Activated CD4-positive, alpha-beta T cell treated with anti-CD3 and anti-CD28 coated beads for 36 hours (primary cell): ENCODE measurements at regions not wholly inside any gene's neighbourhood (a gene's known extent, or its start where the extent isn't known, plus 50 kb on each side); places are given as distances from the start of the nearest gene placed in this dataset.

Source experiments
- ATAC-seq: fragments of 200-7000 bp; cut with Tn5 transposase; one replicate; pipeline ENCODE4 v1.10.0; 2021; ENCODE audit warnings: mild to moderate bottlenecking, moderate library complexity
- CTCF ChIA-PET: fragments of 350-600 bp; sonication (Branson Sonifier 250); formaldehyde crosslinking; loops from one replicate; lab custom pipeline; 2021; ENCODE audit warnings: antibody characterized with exemption; lab: Charles Lee
- POLR2A ChIA-PET: fragments of 350-600 bp; sonication (Branson Sonifier 250); formaldehyde crosslinking; loops from one replicate; lab custom pipeline; 2021; ENCODE audit warnings: antibody characterized with exemption, inconsistent platforms; lab: Charles Lee
- DNase-seq: peaks from one replicate; pipeline ENCODE4 v3.0.0-alpha.2; 2020
- H3K27ac Mint-ChIP-seq: one replicate; pipeline ENCODE4 v1.8.0; 2021; ENCODE audit warnings: mixed read lengths
- H3K27me3 Mint-ChIP-seq: one replicate; pipeline ENCODE4 v1.8.0; 2021; ENCODE audit warnings: mixed read lengths
- H3K36me3 Mint-ChIP-seq: one replicate; pipeline ENCODE4 v1.8.0; 2021; ENCODE audit warnings: low read depth, mixed read lengths
- H3K4me1 Mint-ChIP-seq: one replicate; pipeline ENCODE4 v1.8.0; 2021; ENCODE audit warnings: mixed read lengths
- H3K4me3 Mint-ChIP-seq: one replicate; pipeline ENCODE4 v1.8.0; 2021; ENCODE audit warnings: mild to moderate bottlenecking, moderate library complexity, mixed read lengths
- H3K9me3 Mint-ChIP-seq: one replicate; pipeline ENCODE4 v1.8.0; 2021; ENCODE audit warnings: low read depth, mixed read lengths
- intact Hi-C, 2 experiments: fragments of 100-400 bp; cut with DNase I in 1 of 2; cut with micrococcal nuclease in 1 of 2; formaldehyde crosslinking; loops; one replicate each; pipeline versions ENCODE4 v1.14.2 to v1.15.1; 2022 to 2024; cut with DNase I, micrococcal nuclease

GRCh38 chr20:24165301-24166122 lies 176.9 kb upstream of the GGTLC1 start:
- Mint-ChIP-seq H3K27me3 (no peaks in the 10 kb centered on the region), H3K4me3 (no peak overlapping the region), H3K9me3 (no peaks in the 10 kb centered on the region), H3K27ac (no peak overlapping the region), H3K36me3 (no peaks in the 10 kb centered on the region), H3K4me1 (no peaks in the 10 kb centered on the region)
- DNase-seq (no peak), ATAC-seq (no peak)
- ChIA-PET POLR2A (no interaction called here), CTCF (interaction anchor here (1.0 to 1.3 kb wide), 2 partner anchors 17 to 228 kb away, joined by 3 to 4 read pairs; no protein-coding TSS in a partner anchor)
- intact Hi-C loops, result loop anchor here in 1 of 2 experiments (2.0 kb wide), 1 partner anchor 229 kb away; no protein-coding TSS in a partner anchor

- Mint-ChIP-seq H3K9me3 (no peaks in the 10 kb centered on the region), H3K36me3 (no peaks in the 10 kb centered on the region), H3K4me1 (no peaks in the 10 kb centered on the region), H3K27ac (no peak overlapping the region), H3K4me3 (no peak overlapping the region), H3K27me3 (no peaks in the 10 kb centered on the region)
- ATAC-seq, result no peak
- peak; percentile 57 for DNase-seq
- ChIA-PET CTCF (interaction anchor here (1.0 to 1.3 kb wide), 2 partner anchors 18 to 227 kb away, joined by 3 to 4 read pairs; no protein-coding TSS in a partner anchor), POLR2A (no interaction called here)
- intact Hi-C loops, result loop anchor here (1.0 to 5.0 kb wide), 5 partner anchors 62 to 277 kb away; no protein-coding TSS in a partner anchor
Observed at GRCh38 chr20:24164360-24164759, 175.8 kb upstream of the GGTLC1 start.

GRCh38 chr20:24163506-24163905 lies 174.9 kb upstream of the GGTLC1 start:
- POLR2A ChIA-PET, result no interaction called here
- H3K4me3 Mint-ChIP-seq, result no peak overlapping the region
- H3K36me3 Mint-ChIP-seq, result no peaks in the 10 kb centered on the region
- no peak overlapping the region for H3K27ac Mint-ChIP-seq
- CTCF ChIA-PET, result interaction anchor here (1.8 kb wide), 1 partner anchor 8 kb away, joined by 6 read pairs; no protein-coding TSS in a partner anchor
- ATAC-seq (no peak), DNase-seq (no peak)
- H3K9me3 Mint-ChIP-seq, result no peaks in the 10 kb centered on the region
- H3K4me1 Mint-ChIP-seq, result no peaks in the 10 kb centered on the region
- no peaks in the 10 kb centered on the region for H3K27me3 Mint-ChIP-seq
- intact Hi-C loops, result loop anchor here in 1 of 2 experiments (5.0 kb wide), 2 partner anchors 161 to 276 kb away; no protein-coding TSS in a partner anchor

GRCh38 chr20:24160563-24161281 lies 172.1 kb upstream of the GGTLC1 start:
- Mint-ChIP-seq H3K27ac (no peak overlapping the region), H3K9me3 (no peaks in the 10 kb centered on the region), H3K4me3 (no peak overlapping the region), H3K4me1 (no peaks in the 10 kb centered on the region), H3K27me3 (no peaks in the 10 kb centered on the region), H3K36me3 (no peaks in the 10 kb centered on the region)
- ChIA-PET CTCF (interaction anchor here (0.6 to 1.0 kb wide), 2 partner anchors 16 to 44 kb away, joined by 3 to 4 read pairs; no protein-coding TSS in a partner anchor), POLR2A (no interaction called here)
- no peak for ATAC-seq
- intact Hi-C loops, result loop anchor here in 1 of 2 experiments (2.0 to 5.0 kb wide), 3 partner anchors 158 to 758 kb away; no protein-coding TSS in a partner anchor
- peak; percentile 55 for DNase-seq

- Mint-ChIP-seq H3K4me3 (no peak overlapping the region), H3K9me3 (no peaks in the 10 kb centered on the region), H3K36me3 (no peaks in the 10 kb centered on the region), H3K4me1 (no peaks in the 10 kb centered on the region), H3K27me3 (no peaks in the 10 kb centered on the region), H3K27ac (no peak overlapping the region)
- DNase-seq (no peak), ATAC-seq (no peak)
- intact Hi-C loops, result loop anchor here in 1 of 2 experiments (10.0 kb wide), 1 partner anchor 57 kb away; no protein-coding TSS in a partner anchor
- CTCF ChIA-PET, result no interaction called here
- POLR2A ChIA-PET, result no interaction called here
Observed at GRCh38 chr20:24158281-24158680, 169.7 kb upstream of the GGTLC1 start.

- intact Hi-C loops, result loop anchor here in 1 of 2 experiments (10.0 kb wide), 1 partner anchor 58 kb away; no protein-coding TSS in a partner anchor
- H3K4me1 Mint-ChIP-seq, result no peaks in the 10 kb centered on the region
- peaks cover 1% of the 10 kb centered on the region for H3K27me3 Mint-ChIP-seq
- no peaks in the 10 kb centered on the region for H3K9me3 Mint-ChIP-seq
- no peak overlapping the region for H3K4me3 Mint-ChIP-seq
- peak; percentile 44 for ATAC-seq
- H3K27ac Mint-ChIP-seq, result no peak overlapping the region
- CTCF ChIA-PET, result no interaction called here
- no peak for DNase-seq
- H3K36me3 Mint-ChIP-seq, result no peaks in the 10 kb centered on the region
- POLR2A ChIA-PET, result no interaction called here
Observed at GRCh38 chr20:24157213-24157612, 168.6 kb upstream of the GGTLC1 start.

- POLR2A ChIA-PET, result no interaction called here
- intact Hi-C loops, result loop anchor here in 1 of 2 experiments (10.0 kb wide), 1 partner anchor 61 kb away; no protein-coding TSS in a partner anchor
- CTCF ChIA-PET, result interaction anchor here (0.6 kb wide), 2 partner anchors 14 to 39 kb away, joined by 3 to 4 read pairs; no protein-coding TSS in a partner anchor
- H3K27me3 Mint-ChIP-seq, result peaks cover 1% of the 10 kb centered on the region
- no peak overlapping the region for H3K4me3 Mint-ChIP-seq
- H3K27ac Mint-ChIP-seq, result no peak overlapping the region
- H3K36me3 Mint-ChIP-seq, result no peaks in the 10 kb centered on the region
- DNase-seq (no peak), ATAC-seq (no peak)
- H3K4me1 Mint-ChIP-seq, result no peaks in the 10 kb centered on the region
- H3K9me3 Mint-ChIP-seq, result no peaks in the 10 kb centered on the region
Observed at GRCh38 chr20:24153101-24154040, 164.8 kb upstream of the GGTLC1 start.

- Mint-ChIP-seq H3K27me3 (peaks cover 1% of the 10 kb centered on the region), H3K4me1 (no peaks in the 10 kb centered on the region), H3K27ac (no peak overlapping the region), H3K9me3 (no peaks in the 10 kb centered on the region), H3K4me3 (no peak overlapping the region), H3K36me3 (no peaks in the 10 kb centered on the region)
- ChIA-PET CTCF (no interaction called here), POLR2A (no interaction called here)
- intact Hi-C loops, result loop anchor here in 1 of 2 experiments (10.0 kb wide), 1 partner anchor 63 kb away; no protein-coding TSS in a partner anchor
- ATAC-seq (no peak), DNase-seq (no peak)
Observed at GRCh38 chr20:24151621-24152294, 163.2 kb upstream of the GGTLC1 start.

GRCh38 chr20:24150406-24150805 lies 161.8 kb upstream of the GGTLC1 start:
- peaks cover 1% of the 10 kb centered on the region for H3K27me3 Mint-ChIP-seq
- POLR2A ChIA-PET, result no interaction called here

GRCh38 chr20:24149881-24150307 lies 161.3 kb upstream of the GGTLC1 start:
- no peaks in the 10 kb centered on the region for H3K36me3 Mint-ChIP-seq
- H3K27me3 Mint-ChIP-seq, result peaks cover 1% of the 10 kb centered on the region
- H3K9me3 Mint-ChIP-seq, result no peaks in the 10 kb centered on the region
- CTCF ChIA-PET, result interaction anchor here (0.6 to 1.2 kb wide), 4 partner anchors 22 to 65 kb away, joined by 3 to 4 read pairs (median 3); no protein-coding TSS in a partner anchor
- H3K4me1 Mint-ChIP-seq, result no peaks in the 10 kb centered on the region
- peak; percentile 25 for DNase-seq
- H3K27ac Mint-ChIP-seq, result no peak overlapping the region
- POLR2A ChIA-PET, result no interaction called here
- peak; percentile 44 for ATAC-seq
- intact Hi-C loops, result loop anchor here in 1 of 2 experiments (10.0 kb wide), 1 partner anchor 65 kb away; no protein-coding TSS in a partner anchor
- no peak overlapping the region for H3K4me3 Mint-ChIP-seq

More at GRCh38 chr20:24150406-24150805, 161.8 kb upstream of the GGTLC1 start:
- H3K9me3 Mint-ChIP-seq, result no peaks in the 10 kb centered on the region
- no peaks in the 10 kb centered on the region for H3K4me1 Mint-ChIP-seq
- H3K36me3 Mint-ChIP-seq, result no peaks in the 10 kb centered on the region
- CTCF ChIA-PET, result interaction anchor here (1.1 to 1.2 kb wide), 2 partner anchors 21 to 41 kb away, joined by 3 to 4 read pairs; no protein-coding TSS in a partner anchor
- no peak overlapping the region for H3K27ac Mint-ChIP-seq
- ATAC-seq (no peak), DNase-seq (no peak)
- intact Hi-C loops, result loop anchor here in 1 of 2 experiments (10.0 kb wide), 1 partner anchor 64 kb away; no protein-coding TSS in a partner anchor
- no peak overlapping the region for H3K4me3 Mint-ChIP-seq
